ENCODE measurements at regions not wholly inside any gene's neighbourhood (a gene's known extent, or its start where the extent isn't known, plus 50 kb on each side); places are given as distances from the start of the nearest gene placed in this dataset.

- Mint-ChIP-seq H3K4me3 (no peak overlapping the region), H3K36me3 (ENCODE audit: low read depth) (no peaks in the 10 kb centered on the region), H3K4me1 (ENCODE audit: low read depth) (no peaks in the 10 kb centered on the region), H3K27ac (no peak overlapping the region), H3K27me3 (no peaks in the 10 kb centered on the region), H3K9me3 (no peaks in the 10 kb centered on the region)
- no peak for DNase-seq
These were observed 215.7 kb upstream of the LYPLAL1 start for GRCh38 chr1:218957971-218958370.

GRCh38 chr1:218959784-218960183 lies 213.9 kb upstream of the LYPLAL1 start:
- H3K27ac Mint-ChIP-seq = no peak overlapping the region
- H3K27me3 Mint-ChIP-seq = no peaks in the 10 kb centered on the region
- no peak for DNase-seq
- H3K9me3 Mint-ChIP-seq = no peaks in the 10 kb centered on the region
- no peaks in the 10 kb centered on the region for H3K36me3 Mint-ChIP-seq (ENCODE audit: low read depth)
- H3K4me3 Mint-ChIP-seq = no peak overlapping the region
- H3K4me1 Mint-ChIP-seq (ENCODE audit: low read depth) = no peaks in the 10 kb centered on the region

GRCh38 chr1:218964471-218965185 lies 209.1 kb upstream of the LYPLAL1 start:
- H3K4me1 Mint-ChIP-seq (ENCODE audit: low read depth) = no peaks in the 10 kb centered on the region
- no peak for DNase-seq
- no peaks in the 10 kb centered on the region for H3K27me3 Mint-ChIP-seq
- no peak overlapping the region for H3K27ac Mint-ChIP-seq
- no peak overlapping the region for H3K4me3 Mint-ChIP-seq
- H3K36me3 Mint-ChIP-seq (ENCODE audit: low read depth) = no peaks in the 10 kb centered on the region
- H3K9me3 Mint-ChIP-seq = no peaks in the 10 kb centered on the region

- Mint-ChIP-seq H3K27ac (no peak overlapping the region), H3K27me3 (no peaks in the 10 kb centered on the region), H3K9me3 (no peaks in the 10 kb centered on the region), H3K4me3 (no peak overlapping the region), H3K36me3 (ENCODE audit: low read depth) (no peaks in the 10 kb centered on the region), H3K4me1 (ENCODE audit: low read depth) (no peaks in the 10 kb centered on the region)
- no peak for DNase-seq
These were observed 207.9 kb upstream of the LYPLAL1 start for GRCh38 chr1:218965821-218966220.

- no peak overlapping the region for H3K4me3 Mint-ChIP-seq
- DNase-seq = no peak
- no peaks in the 10 kb centered on the region for H3K36me3 Mint-ChIP-seq (ENCODE audit: low read depth)
- no peaks in the 10 kb centered on the region for H3K4me1 Mint-ChIP-seq (ENCODE audit: low read depth)
- no peak overlapping the region for H3K27ac Mint-ChIP-seq
- H3K9me3 Mint-ChIP-seq = peaks cover 3% of the 10 kb centered on the region
- H3K27me3 Mint-ChIP-seq = no peaks in the 10 kb centered on the region
These were observed 206.4 kb upstream of the LYPLAL1 start for GRCh38 chr1:218967254-218967653.

GRCh38 chr1:218967836-218968235 lies 205.8 kb upstream of the LYPLAL1 start:
- H3K4me3 Mint-ChIP-seq = no peak overlapping the region
- DNase-seq = no peak
- H3K4me1 Mint-ChIP-seq (ENCODE audit: low read depth) = no peaks in the 10 kb centered on the region
- no peaks in the 10 kb centered on the region for H3K36me3 Mint-ChIP-seq (ENCODE audit: low read depth)
- H3K27me3 Mint-ChIP-seq = no peaks in the 10 kb centered on the region
- no peak overlapping the region for H3K27ac Mint-ChIP-seq
- peaks cover 3% of the 10 kb centered on the region for H3K9me3 Mint-ChIP-seq

- Mint-ChIP-seq H3K36me3 (ENCODE audit: low read depth) (no peaks in the 10 kb centered on the region), H3K27me3 (no peaks in the 10 kb centered on the region), H3K9me3 (peaks cover 3% of the 10 kb centered on the region), H3K4me1 (ENCODE audit: low read depth) (no peaks in the 10 kb centered on the region), H3K4me3 (no peak overlapping the region), H3K27ac (no peak overlapping the region)
- DNase-seq = no peak
These were observed 204.7 kb upstream of the LYPLAL1 start for GRCh38 chr1:218969006-218969405.

- no peak overlapping the region for H3K4me3 Mint-ChIP-seq
These were observed 203.2 kb upstream of the LYPLAL1 start for GRCh38 chr1:218970397-218970990.

GRCh38 chr1:218971156-218971555 lies 202.5 kb upstream of the LYPLAL1 start:
- Mint-ChIP-seq H3K9me3 (peaks cover 3% of the 10 kb centered on the region), H3K36me3 (ENCODE audit: low read depth) (no peaks in the 10 kb centered on the region), H3K27me3 (no peaks in the 10 kb centered on the region), H3K4me1 (ENCODE audit: low read depth) (no peaks in the 10 kb centered on the region), H3K27ac (no peak overlapping the region), H3K4me3 (no peak overlapping the region)
- DNase-seq = no peak

More at GRCh38 chr1:218970397-218970990, 203.2 kb upstream of the LYPLAL1 start:
- no peaks in the 10 kb centered on the region for H3K36me3 Mint-ChIP-seq (ENCODE audit: low read depth)
- no peaks in the 10 kb centered on the region for H3K27me3 Mint-ChIP-seq
- H3K27ac Mint-ChIP-seq = no peak overlapping the region
- no peak for DNase-seq
- H3K4me1 Mint-ChIP-seq (ENCODE audit: low read depth) = no peaks in the 10 kb centered on the region
- peaks cover 3% of the 10 kb centered on the region for H3K9me3 Mint-ChIP-seq

GRCh38 chr1:218980881-218981280 lies 192.8 kb upstream of the LYPLAL1 start:
- Mint-ChIP-seq H3K27me3 (no peaks in the 10 kb centered on the region), H3K4me1 (ENCODE audit: low read depth) (no peaks in the 10 kb centered on the region), H3K27ac (no peak overlapping the region), H3K9me3 (no peaks in the 10 kb centered on the region), H3K4me3 (no peak overlapping the region), H3K36me3 (ENCODE audit: low read depth) (no peaks in the 10 kb centered on the region)
- DNase-seq = no peak

- no peak for DNase-seq
- Mint-ChIP-seq H3K36me3 (ENCODE audit: low read depth) (no peaks in the 10 kb centered on the region), H3K4me3 (no peak overlapping the region), H3K27me3 (no peaks in the 10 kb centered on the region), H3K9me3 (peaks cover 1% of the 10 kb centered on the region), H3K27ac (no peak overlapping the region), H3K4me1 (ENCODE audit: low read depth) (no peaks in the 10 kb centered on the region)
These were observed 191.2 kb upstream of the LYPLAL1 start for GRCh38 chr1:218982482-218982881.

GRCh38 chr1:218983433-218983832 lies 190.2 kb upstream of the LYPLAL1 start:
- H3K27ac Mint-ChIP-seq = no peak overlapping the region
- H3K4me3 Mint-ChIP-seq = no peak overlapping the region
- H3K9me3 Mint-ChIP-seq = peaks cover 6% of the 10 kb centered on the region
- no peaks in the 10 kb centered on the region for H3K27me3 Mint-ChIP-seq
- H3K4me1 Mint-ChIP-seq (ENCODE audit: low read depth) = no peaks in the 10 kb centered on the region
- DNase-seq = no peak
- H3K36me3 Mint-ChIP-seq (ENCODE audit: low read depth) = no peaks in the 10 kb centered on the region

- no peak overlapping the region for H3K4me3 Mint-ChIP-seq
These were observed 189.8 kb upstream of the LYPLAL1 start for GRCh38 chr1:218983848-218984247.

GRCh38 chr1:218985424-218985984 lies 188.2 kb upstream of the LYPLAL1 start:
- H3K9me3 Mint-ChIP-seq = peaks cover 6% of the 10 kb centered on the region
- H3K36me3 Mint-ChIP-seq (ENCODE audit: low read depth) = no peaks in the 10 kb centered on the region

More at GRCh38 chr1:218983848-218984247, 189.8 kb upstream of the LYPLAL1 start:
- no peak for DNase-seq
- Mint-ChIP-seq H3K9me3 (peaks cover 6% of the 10 kb centered on the region), H3K4me1 (ENCODE audit: low read depth) (no peaks in the 10 kb centered on the region), H3K27ac (no peak overlapping the region), H3K36me3 (ENCODE audit: low read depth) (no peaks in the 10 kb centered on the region), H3K27me3 (no peaks in the 10 kb centered on the region)

GRCh38 chr1:218986816-218987215 lies 186.9 kb upstream of the LYPLAL1 start:
- no peak for DNase-seq
- peaks cover 6% of the 10 kb centered on the region for H3K9me3 Mint-ChIP-seq
- H3K36me3 Mint-ChIP-seq (ENCODE audit: low read depth) = no peaks in the 10 kb centered on the region
- H3K27ac Mint-ChIP-seq = no peak overlapping the region
- no peaks in the 10 kb centered on the region for H3K27me3 Mint-ChIP-seq
- H3K4me1 Mint-ChIP-seq (ENCODE audit: low read depth) = no peaks in the 10 kb centered on the region
- H3K4me3 Mint-ChIP-seq = no peak overlapping the region

More at GRCh38 chr1:218985424-218985984, 188.2 kb upstream of the LYPLAL1 start:
- Mint-ChIP-seq H3K27me3 (no peaks in the 10 kb centered on the region), H3K4me1 (ENCODE audit: low read depth) (no peaks in the 10 kb centered on the region), H3K4me3 (no peak overlapping the region), H3K27ac (no peak overlapping the region)
- no peak for DNase-seq

Measured in activated T-cell treated with anti-CD3 and anti-CD28 coated beads, Interleukin-2, amount 50 U/mL, for 24 hours (primary cell).